BJ (cell line): ENCODE measurements at regions not wholly inside any gene's neighbourhood (a gene's known extent, or its start where the extent isn't known, plus 50 kb on each side); places are given as distances from the start of the nearest gene placed in this dataset.

ENCODE experiments used
- CTCF ChIA-PET: fragments of 350-600 bp; formaldehyde crosslinking; extraction: SDS; loops from one replicate; lab custom pipeline; 2021; ENCODE audit warnings: antibody characterized with exemption, inconsistent platforms; lab: Yijun Ruan, JAX
- POLR2A ChIA-PET: fragments of 300-600 bp; sonication (Branson Sonifier 250); formaldehyde crosslinking; extraction: SDS; loops from one replicate; lab custom pipeline; 2021; ENCODE audit warnings: antibody characterized with exemption; lab: Charles Lee
- DNase-seq: peaks from one replicate; pipeline ENCODE4 v3.0.0-alpha.2; 2011; ENCODE audit warnings: low read depth
- H3K27me3 ChIP-seq: 2 replicates; pipeline ENCODE4 v1.6.0; 2011; ENCODE audit warnings: low read length; ENCODE audit not compliant: control insufficient read depth, insufficient read depth
- H3K36me3 ChIP-seq: 2 replicates; pipeline ENCODE4 v1.5.1; 2011; ENCODE audit warnings: low read length; ENCODE audit not compliant: control insufficient read depth, insufficient read depth
- H3K4me3 ChIP-seq: 2 replicates; pipeline ENCODE4 v1.5.1; 2011; ENCODE audit warnings: low read depth, mild to moderate bottlenecking, control low read depth, low read length
- TF ChIP-seq, protein P1 (sequence below): IDR thresholded peaks from 2 replicates; pipeline ENCODE4 v1.5.1; 2011; ENCODE audit warnings: low read depth, mild to moderate bottlenecking, control low read depth, inconsistent platforms, low read length, moderate library complexity; ENCODE audit not compliant: insufficient read depth

GRCh38 chr4:11495818-11496217 lies 67.1 kb upstream of the HS3ST1 start:
- Histone ChIP-seq H3K4me3 (no peak overlapping the region), H3K27me3 (no peaks in the 10 kb centered on the region), H3K36me3 (no peaks in the 10 kb centered on the region)
- ChIA-PET CTCF (interaction anchor here (0.9 kb wide), 1 partner anchor 15 kb away, joined by 4 read pairs; no protein-coding TSS in a partner anchor), POLR2A (no interaction called here)
- TF ChIP-seq, protein P1, sequence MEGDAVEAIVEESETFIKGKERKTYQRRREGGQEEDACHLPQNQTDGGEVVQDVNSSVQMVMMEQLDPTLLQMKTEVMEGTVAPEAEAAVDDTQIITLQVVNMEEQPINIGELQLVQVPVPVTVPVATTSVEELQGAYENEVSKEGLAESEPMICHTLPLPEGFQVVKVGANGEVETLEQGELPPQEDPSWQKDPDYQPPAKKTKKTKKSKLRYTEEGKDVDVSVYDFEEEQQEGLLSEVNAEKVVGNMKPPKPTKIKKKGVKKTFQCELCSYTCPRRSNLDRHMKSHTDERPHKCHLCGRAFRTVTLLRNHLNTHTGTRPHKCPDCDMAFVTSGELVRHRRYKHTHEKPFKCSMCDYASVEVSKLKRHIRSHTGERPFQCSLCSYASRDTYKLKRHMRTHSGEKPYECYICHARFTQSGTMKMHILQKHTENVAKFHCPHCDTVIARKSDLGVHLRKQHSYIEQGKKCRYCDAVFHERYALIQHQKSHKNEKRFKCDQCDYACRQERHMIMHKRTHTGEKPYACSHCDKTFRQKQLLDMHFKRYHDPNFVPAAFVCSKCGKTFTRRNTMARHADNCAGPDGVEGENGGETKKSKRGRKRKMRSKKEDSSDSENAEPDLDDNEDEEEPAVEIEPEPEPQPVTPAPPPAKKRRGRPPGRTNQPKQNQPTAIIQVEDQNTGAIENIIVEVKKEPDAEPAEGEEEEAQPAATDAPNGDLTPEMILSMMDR: no peak
- no peak for DNase-seq

DNA sequence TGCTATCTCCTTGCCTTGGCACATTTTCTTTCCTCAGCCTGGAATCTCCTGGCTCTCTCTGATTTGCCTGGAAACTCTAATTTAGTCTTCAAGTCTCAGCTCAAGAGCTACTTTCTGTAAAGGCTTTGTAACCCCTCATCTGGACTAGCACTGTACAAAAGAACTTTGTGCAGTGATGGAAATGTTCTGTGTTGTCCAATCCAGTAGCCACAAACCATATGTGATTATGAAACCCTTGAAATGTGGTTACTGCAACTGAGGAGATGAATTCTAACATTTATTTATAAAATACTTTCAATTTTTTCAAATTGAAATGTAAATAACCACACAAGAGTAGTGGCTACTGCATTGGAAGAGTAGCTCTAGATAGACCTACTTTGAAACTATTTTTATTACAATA lies 66.6 kb upstream of the HS3ST1 start:
- no peaks in the 10 kb centered on the region for H3K27me3 ChIP-seq
- H3K4me3 ChIP-seq: no peak overlapping the region
- TF ChIP-seq, protein P1: no peak
- H3K36me3 ChIP-seq: no peaks in the 10 kb centered on the region
- CTCF ChIA-PET: interaction anchor here (0.9 kb wide), 1 partner anchor 16 kb away, joined by 4 read pairs; no protein-coding TSS in a partner anchor
- DNase-seq: no peak
- POLR2A ChIA-PET: no interaction called here

- TF ChIP-seq, protein P1: no peak
- POLR2A ChIA-PET: no interaction called here
These were observed 65.5 kb upstream of the HS3ST1 start for GRCh38 chr4:11494232-11494631.

GRCh38 chr4:11489453-11490083 lies 60.9 kb upstream of the HS3ST1 start:
- POLR2A ChIA-PET: no interaction called here

More at GRCh38 chr4:11494232-11494631, 65.5 kb upstream of the HS3ST1 start:
- H3K36me3 ChIP-seq: no peaks in the 10 kb centered on the region
- CTCF ChIA-PET: no interaction called here
- H3K4me3 ChIP-seq: no peak overlapping the region
- H3K27me3 ChIP-seq: no peaks in the 10 kb centered on the region
- no peak for DNase-seq

GRCh38 chr4:11488657-11489452 lies 60.2 kb upstream of the HS3ST1 start:
- DNase-seq: no peak
- ChIA-PET POLR2A (no interaction called here), CTCF (no interaction called here)
- TF ChIP-seq, protein P1: no peak
- Histone ChIP-seq H3K36me3 (no peaks in the 10 kb centered on the region), H3K4me3 (no peak overlapping the region), H3K27me3 (no peaks in the 10 kb centered on the region)

More at GRCh38 chr4:11489453-11490083, 60.9 kb upstream of the HS3ST1 start:
- Histone ChIP-seq H3K36me3 (no peaks in the 10 kb centered on the region), H3K4me3 (no peak overlapping the region), H3K27me3 (no peaks in the 10 kb centered on the region)
- TF ChIP-seq, protein P1: no peak
- no peak for DNase-seq
- CTCF ChIA-PET: no interaction called here
